Fibroblast of mammary gland (primary cell): ENCODE measurements at regions not wholly inside any gene's neighbourhood (a gene's known extent, or its start where the extent isn't known, plus 50 kb on each side); places are given as distances from the start of the nearest gene placed in this dataset.
A peak's percentile ranks its signal among the peaks of the same experiment; 100 is the strongest.

Experiments
- DNase-seq: peaks from one replicate; pipeline ENCODE4 v3.0.0-alpha.2; 2010; ENCODE audit warnings: low read depth
- H3K4me3 ChIP-seq: 2 replicates; pipeline ENCODE4 v1.5.1; 2011; ENCODE audit warnings: low read depth, mild to moderate bottlenecking, low read length, moderate library complexity; ENCODE audit not compliant: control insufficient read depth
- TF ChIP-seq, protein P1 (sequence below): conservative IDR thresholded peaks from 2 replicates; pipeline ENCODE4 v1.5.1; 2011; ENCODE audit warnings: low read depth, low read length, inconsistent platforms; ENCODE audit not compliant: control insufficient read depth, insufficient read depth

DNA sequence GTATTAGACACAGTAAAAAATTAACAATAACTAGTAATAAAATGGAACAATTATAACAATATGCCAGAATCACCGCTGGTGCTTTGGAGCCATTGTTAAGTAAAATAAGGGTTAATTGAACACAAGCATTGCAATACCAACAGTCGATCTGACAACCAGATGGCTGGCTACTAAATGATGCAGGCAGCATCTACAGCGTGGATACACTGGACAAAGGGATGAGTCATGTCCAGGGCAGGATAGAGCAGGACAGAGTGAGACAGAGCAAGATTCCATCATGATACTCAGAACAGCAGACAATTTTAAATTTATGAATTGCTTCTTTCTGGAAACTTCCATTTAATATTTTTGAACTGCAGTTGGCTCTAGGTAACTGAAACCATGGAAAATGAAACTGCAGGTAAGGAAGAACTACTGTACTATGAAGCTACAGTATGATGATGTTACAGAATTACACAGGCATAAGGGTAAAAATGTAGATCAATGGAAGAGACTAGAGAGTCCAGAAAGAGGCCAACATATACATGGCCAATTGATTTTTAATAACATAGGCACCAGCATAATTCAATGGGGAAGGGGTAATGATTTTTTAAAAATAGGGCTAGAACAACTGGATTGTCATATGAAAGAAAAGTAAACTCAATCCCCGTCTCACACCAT, 168.7 kb downstream of the RRAGC start:
- peak; percentile 21 for DNase-seq
- TF ChIP-seq, protein P1, sequence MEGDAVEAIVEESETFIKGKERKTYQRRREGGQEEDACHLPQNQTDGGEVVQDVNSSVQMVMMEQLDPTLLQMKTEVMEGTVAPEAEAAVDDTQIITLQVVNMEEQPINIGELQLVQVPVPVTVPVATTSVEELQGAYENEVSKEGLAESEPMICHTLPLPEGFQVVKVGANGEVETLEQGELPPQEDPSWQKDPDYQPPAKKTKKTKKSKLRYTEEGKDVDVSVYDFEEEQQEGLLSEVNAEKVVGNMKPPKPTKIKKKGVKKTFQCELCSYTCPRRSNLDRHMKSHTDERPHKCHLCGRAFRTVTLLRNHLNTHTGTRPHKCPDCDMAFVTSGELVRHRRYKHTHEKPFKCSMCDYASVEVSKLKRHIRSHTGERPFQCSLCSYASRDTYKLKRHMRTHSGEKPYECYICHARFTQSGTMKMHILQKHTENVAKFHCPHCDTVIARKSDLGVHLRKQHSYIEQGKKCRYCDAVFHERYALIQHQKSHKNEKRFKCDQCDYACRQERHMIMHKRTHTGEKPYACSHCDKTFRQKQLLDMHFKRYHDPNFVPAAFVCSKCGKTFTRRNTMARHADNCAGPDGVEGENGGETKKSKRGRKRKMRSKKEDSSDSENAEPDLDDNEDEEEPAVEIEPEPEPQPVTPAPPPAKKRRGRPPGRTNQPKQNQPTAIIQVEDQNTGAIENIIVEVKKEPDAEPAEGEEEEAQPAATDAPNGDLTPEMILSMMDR = no peak

DNA sequence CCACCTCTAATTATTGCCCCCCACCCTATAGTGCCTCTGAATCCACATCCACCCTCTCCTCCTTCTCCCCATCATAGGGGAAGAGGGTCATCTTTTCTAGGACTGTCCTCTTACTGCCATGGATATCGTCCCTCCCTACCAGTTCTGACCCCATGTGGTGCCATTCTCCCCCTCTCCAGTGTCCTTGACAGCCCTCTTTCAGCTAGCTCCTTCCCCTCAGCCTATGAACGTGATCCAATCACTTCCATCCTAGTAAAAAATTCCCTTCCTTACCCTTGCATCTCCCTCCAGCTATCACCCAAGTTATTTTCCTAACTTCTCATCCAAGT, 172.7 kb downstream of the RRAGC start:
- TF ChIP-seq, protein P1 = no peak
- H3K4me3 ChIP-seq = no peak overlapping the region
- no peak for DNase-seq

More for the DNA sequence above, 168.7 kb downstream of the RRAGC start:
- H3K4me3 ChIP-seq = no peak overlapping the region

DNA sequence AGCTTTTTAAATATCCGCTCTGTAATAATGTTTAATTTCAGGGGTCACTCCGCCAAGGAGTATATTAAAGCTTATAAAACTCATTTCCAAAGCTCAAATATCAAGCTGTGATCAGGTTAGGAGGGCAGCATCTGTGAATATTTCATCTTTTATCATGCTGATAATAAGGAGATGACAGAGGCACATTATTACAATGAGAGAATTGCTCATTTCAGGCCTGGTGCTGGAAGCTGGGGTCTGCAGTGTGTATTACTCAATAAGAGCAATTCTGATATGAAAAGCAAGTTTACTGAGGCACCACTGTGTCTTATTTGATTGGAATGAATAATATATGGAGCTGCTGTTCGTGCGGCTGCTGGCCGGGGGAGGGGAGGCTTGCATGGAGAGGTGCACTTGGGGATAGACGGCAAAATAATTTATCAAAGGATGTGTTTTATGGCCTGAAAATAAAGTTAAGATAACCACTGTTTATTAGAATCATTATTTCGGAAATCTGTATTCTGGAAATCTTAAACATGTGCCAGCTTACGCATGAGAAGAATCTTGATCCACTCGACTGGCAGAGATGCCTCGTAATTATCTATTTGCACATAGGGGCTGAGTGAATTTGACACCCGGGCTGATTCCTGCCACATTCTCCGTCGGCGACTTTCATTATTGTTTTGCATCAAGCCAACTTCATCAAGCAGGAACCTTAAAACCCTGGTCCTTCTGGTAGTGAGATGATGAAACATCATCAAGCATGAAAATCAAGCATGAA, 173.2 kb downstream of the RRAGC start:
- no peak overlapping the region for H3K4me3 ChIP-seq
- TF ChIP-seq, protein P1 = no peak
- DNase-seq = no peak

DNA sequence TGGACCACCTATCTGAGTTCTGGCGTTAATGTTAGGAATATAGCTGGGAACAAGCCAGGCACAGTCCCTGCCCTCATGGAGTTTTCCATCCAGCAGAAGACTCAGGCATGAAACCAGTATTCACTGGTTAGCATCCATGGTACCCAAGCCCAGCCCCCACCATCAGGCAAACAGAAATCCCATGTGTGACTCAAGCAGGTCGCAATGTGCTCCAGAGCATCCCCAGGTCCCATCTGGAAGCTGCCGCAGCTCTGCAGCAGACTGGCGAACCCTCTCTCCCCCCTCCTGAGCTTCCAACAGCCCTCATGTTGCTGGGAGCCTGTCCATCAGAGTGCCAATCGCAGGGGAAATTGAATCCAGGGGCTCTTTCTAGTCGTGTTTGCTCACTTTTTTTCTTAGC, 174.2 kb downstream of the RRAGC start:
- DNase-seq = no peak
- TF ChIP-seq, protein P1 = no peak
- no peak overlapping the region for H3K4me3 ChIP-seq

DNA sequence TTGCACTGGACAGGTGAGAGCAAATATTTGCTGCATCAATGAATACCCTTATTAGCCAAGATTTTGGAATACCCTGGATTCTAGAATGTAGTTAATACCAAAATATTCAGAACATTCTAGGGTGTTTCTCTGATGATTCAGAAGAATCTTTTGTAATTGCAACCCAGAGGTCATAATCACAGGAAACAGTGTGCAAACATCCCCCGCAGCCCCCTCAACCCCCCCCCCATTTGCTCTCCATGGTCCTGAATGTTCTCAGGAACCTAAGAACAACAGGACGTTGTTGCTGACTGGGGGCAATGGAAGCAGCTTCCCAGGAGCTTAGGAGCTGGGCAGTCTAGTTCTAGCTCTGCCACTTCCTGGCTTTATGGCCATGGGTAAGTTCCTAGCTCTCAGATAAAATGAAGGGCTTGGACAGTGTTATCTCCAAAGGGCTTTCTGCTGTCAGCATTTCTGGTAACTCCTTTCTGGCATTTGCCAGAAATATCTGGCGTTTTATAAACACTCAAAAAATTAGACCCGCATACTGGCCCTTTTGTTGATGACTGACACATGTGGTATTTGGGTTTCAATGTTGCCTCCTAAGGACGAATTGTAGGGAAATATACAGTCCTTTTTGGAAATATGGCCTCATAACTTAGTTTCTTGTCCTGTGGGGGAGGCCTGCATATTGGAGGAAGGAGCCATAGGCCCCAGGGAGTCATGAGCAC, 178.6 kb downstream of the RRAGC start:
- peak; percentile 27 for DNase-seq
- TF ChIP-seq, protein P1 = no peak
- no peak overlapping the region for H3K4me3 ChIP-seq

DNA sequence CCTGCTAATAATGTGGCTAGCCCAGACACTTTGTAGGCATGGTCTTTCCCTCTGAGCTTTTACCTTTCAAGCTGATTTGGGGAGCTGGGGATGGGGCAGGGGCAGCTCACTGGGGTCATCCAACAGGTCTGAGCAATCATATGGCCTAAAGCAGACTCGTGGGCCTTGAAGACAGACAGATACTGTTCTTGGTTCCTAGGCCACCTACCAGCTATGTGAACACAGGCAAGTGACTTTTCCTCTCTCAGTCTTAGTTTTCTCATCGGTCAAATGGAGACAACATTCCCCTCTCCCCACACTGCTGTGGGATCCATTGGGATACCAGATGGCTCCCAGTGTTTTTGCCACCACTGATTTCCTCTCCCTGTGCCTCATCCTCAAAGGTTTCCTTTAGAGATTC, 181.8 kb downstream of the RRAGC start:
- no peak for DNase-seq
- H3K4me3 ChIP-seq = no peak overlapping the region
- TF ChIP-seq, protein P1 = no peak
